H1 (cell line): ENCODE measurements at regions not wholly inside any gene's neighbourhood (a gene's known extent, or its start where the extent isn't known, plus 50 kb on each side); places are given as distances from the start of the nearest gene placed in this dataset.

Experiments used
- ATF2 ChIP-seq: IDR thresholded peaks from 2 replicates; pipeline ENCODE4 v1.6.1; 2012; ENCODE audit warnings: low read length, inconsistent platforms
- CTBP2 ChIP-seq: IDR thresholded peaks from 2 replicates; pipeline ENCODE4 v1.7.0; 2011; ENCODE audit warnings: borderline replicate concordance, mild to moderate bottlenecking, moderate library complexity, mixed read lengths, low read length; ENCODE audit not compliant: insufficient read depth, insufficient read length
- CTCF ChIP-seq, 3 experiments: IDR thresholded peaks; 1 replicate in 2 of 3; 2 replicates in 1 of 3; pipeline versions ENCODE4 v1.5.1 to v1.6.1; 2011; ENCODE audit warnings: low read length in 3 of 3, mild to moderate bottlenecking in 3 of 3, inconsistent platforms in 2 of 3, low read depth in 1 of 3, moderate library complexity in 1 of 3; ENCODE audit not compliant: insufficient read depth in 1 of 3; ENCODE audit errors: control extremely low read depth in 1 of 3
- EP300 ChIP-seq, 2 experiments: IDR thresholded peaks; 1 replicate in 1 of 2; 2 replicates in 1 of 2; pipeline ENCODE4 v1.6.1; 2011 to 2012; ENCODE audit warnings: low read depth in 2 of 2, low read length in 2 of 2, mild to moderate bottlenecking in 2 of 2, borderline replicate concordance in 1 of 2, inconsistent platforms in 1 of 2, moderate library complexity in 1 of 2
- EZH2 ChIP-seq: fragments of 200-600 bp; sonication (generic); IDR thresholded peaks from 2 replicates; pipeline ENCODE4 v1.7.1; 2012; ENCODE audit warnings: low read depth, mild to moderate bottlenecking, moderate library complexity, low read length, inconsistent platforms; ENCODE audit not compliant: severe bottlenecking
- FOSL1 ChIP-seq: IDR thresholded peaks from 2 replicates; pipeline ENCODE4 v1.6.1; 2011; ENCODE audit warnings: mild to moderate bottlenecking, low read depth, low read length, moderate library complexity; ENCODE audit not compliant: insufficient read depth
- HDAC6 ChIP-seq: IDR thresholded peaks from one replicate; pipeline ENCODE4 v1.7.1; 2012; ENCODE audit warnings: low read depth, mild to moderate bottlenecking, inconsistent platforms, low read length, moderate library complexity
- MAX ChIP-seq: IDR thresholded peaks from 2 replicates; pipeline ENCODE4 v1.6.1; 2012; ENCODE audit warnings: inconsistent platforms
- PHF8 ChIP-seq: fragments of 200-600 bp; sonication (generic); conservative IDR thresholded peaks from 2 replicates; pipeline ENCODE4 v1.7.1; 2012; ENCODE audit warnings: low read depth, mild to moderate bottlenecking, inconsistent platforms, low read length, moderate library complexity
- POLR2A ChIP-seq, 2 experiments: IDR thresholded peaks; 1 replicate in 1 of 2; 2 replicates in 1 of 2; pipeline ENCODE4 v1.6.1; 2011; ENCODE audit warnings: low read depth in 2 of 2, low read length in 2 of 2, mild to moderate bottlenecking in 2 of 2; ENCODE audit errors: control extremely low read depth in 1 of 2
- POLR2AphosphoS5 ChIP-seq: IDR thresholded peaks from 2 replicates; pipeline ENCODE4 v1.6.1; 2011; ENCODE audit warnings: low read depth, low read length
- RFX5 ChIP-seq: IDR thresholded peaks from 2 replicates; pipeline ENCODE4 v1.6.1; 2011; ENCODE audit warnings: low read depth, low read length, improper control_type of control experiment, borderline replicate concordance
- SRF ChIP-seq: IDR thresholded peaks from 2 replicates; pipeline ENCODE4 v1.6.1; 2011; ENCODE audit warnings: mild to moderate bottlenecking, low read depth, low read length, moderate library complexity
- TCF12 ChIP-seq: IDR thresholded peaks from 2 replicates; pipeline ENCODE4 v1.6.1; 2011; ENCODE audit warnings: low read depth, mild to moderate bottlenecking, low read length

GRCh38 chr7:18087687-18088078, 60.0 kb upstream of the PRPS1L1 start:
- TF ChIP-seq CTCF (IDR thresholded peaks at IDR 0.05; ENCODE audit: control extremely low read depth in 1 of 3, insufficient read depth in 1 of 3, low read depth in 1 of 3, low read length in 3 of 3), result no peak
- TF ChIP-seq RFX5, result no peak
- TF ChIP-seq EZH2, result no peak
- TF ChIP-seq PHF8, result no peak
- TF ChIP-seq FOSL1, result no peak
- no peak for TF ChIP-seq POLR2AphosphoS5
- TF ChIP-seq POLR2A (IDR thresholded peaks at IDR 0.05; ENCODE audit: control extremely low read depth in 1 of 2, low read depth in 2 of 2, low read length in 2 of 2), result no peak
- no peak for TF ChIP-seq CTBP2
- TF ChIP-seq MAX, result no peak
- TF ChIP-seq ATF2, result no peak
- TF ChIP-seq EP300 (IDR thresholded peaks at IDR 0.05; ENCODE audit: borderline replicate concordance in 1 of 2, low read depth in 2 of 2, low read length in 2 of 2), result no peak
- TF ChIP-seq SRF, result no peak
- no peak for TF ChIP-seq TCF12
- no peak for TF ChIP-seq HDAC6
